ENCODE measurements at regions not wholly inside any gene's neighbourhood (a gene's known extent, or its start where the extent isn't known, plus 50 kb on each side); places are given as distances from the start of the nearest gene placed in this dataset.

DNA sequence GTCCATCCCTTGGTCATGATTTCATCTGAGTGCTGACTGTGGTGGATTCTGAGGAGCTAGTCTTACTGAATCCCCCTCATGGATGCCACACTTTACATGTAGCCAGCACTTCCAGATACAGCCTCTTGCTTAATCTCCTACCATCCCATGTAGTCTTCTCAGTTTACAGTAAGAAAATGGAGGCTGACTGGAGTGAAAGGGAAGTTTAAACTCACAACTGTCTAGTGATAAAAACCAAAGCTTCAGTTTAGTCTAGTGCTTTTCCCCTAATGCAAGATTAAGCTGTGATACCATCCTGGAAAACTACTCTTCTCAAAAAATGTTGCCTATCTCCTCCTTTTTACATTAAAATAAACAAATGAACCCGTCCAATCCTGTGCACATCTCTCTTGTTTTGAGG lies 146.8 kb upstream of the HES1 start:
- TF ChIP-seq POLR2A (IDR thresholded peaks at IDR 0.05; ENCODE audit: low read depth) (no peak), POLR2AphosphoS5 (IDR thresholded peaks at IDR 0.05) (no peak), EP300 (IDR thresholded peaks at IDR 0.05) (no peak)
- peaks cover 5 to 17% (median 9%) of the 10 kb centered on the region in 4 donors for H3K4me1 ChIP-seq
- intact Hi-C loops (cut with DNase I), result no loop called here
- no peak overlapping the region for H3K27ac ChIP-seq (replicated peaks in 1 of 4)
- no peaks in the 10 kb centered on the region for H3K9me3 ChIP-seq
- H3K4me3 ChIP-seq, result no peak overlapping the region
- no peaks in the 10 kb centered on the region for H3K36me3 ChIP-seq
- no peaks in the 10 kb centered on the region for H3K27me3 ChIP-seq
- DNase-seq (ENCODE audit: extremely low spot score), result no peak
- WGBS, result 86% methylated on average over 1 of the region's 1 CpG

- Histone ChIP-seq H3K27ac (replicated peaks in 1 of 4) (no peak overlapping the region), H3K4me3 (no peak overlapping the region), H3K9me3 (no peaks in the 10 kb centered on the region), H3K36me3 (no peaks in the 10 kb centered on the region), H3K4me1 (peaks cover 5 to 9% (median 6%) of the 10 kb centered on the region in 4 donors), H3K27me3 (no peaks in the 10 kb centered on the region)
- 84% methylated on average over 14 of the region's 14 CpGs for WGBS
- intact Hi-C loops (cut with DNase I), result no loop called here
- no peak for TF ChIP-seq EP300 (IDR thresholded peaks at IDR 0.05)
- DNase-seq (ENCODE audit: extremely low spot score), result peak; percentile 72
These were observed 144.1 kb upstream of the HES1 start for GRCh38 chr3:193991666-193992424.

GRCh38 chr3:193992425-193993037 lies 143.4 kb upstream of the HES1 start:
- Histone ChIP-seq H3K27me3 (no peaks in the 10 kb centered on the region), H3K4me3 (no peak overlapping the region), H3K9me3 (no peaks in the 10 kb centered on the region), H3K27ac (replicated peaks in 1 of 4) (no peak overlapping the region), H3K36me3 (no peaks in the 10 kb centered on the region), H3K4me1 (peaks cover 0 to 15% (median under 1%) of the 10 kb centered on the region in 4 donors)
- WGBS, result 77% methylated on average over 2 of the region's 2 CpGs
- intact Hi-C loops (cut with DNase I), result no loop called here
- no peak for DNase-seq (ENCODE audit: extremely low spot score)
- TF ChIP-seq CTCF (IDR thresholded peaks at IDR 0.05) (no peak), POLR2A (IDR thresholded peaks at IDR 0.05; ENCODE audit: low read depth) (no peak), EP300 (IDR thresholded peaks at IDR 0.05) (no peak), POLR2AphosphoS5 (IDR thresholded peaks at IDR 0.05) (no peak)

- intact Hi-C loops (cut with DNase I), result no loop called here
- no peak overlapping the region for H3K27ac ChIP-seq (replicated peaks in 1 of 4)
- no peaks in the 10 kb centered on the region for H3K36me3 ChIP-seq
- no peak for DNase-seq (ENCODE audit: extremely low spot score)
- H3K4me3 ChIP-seq, result no peak overlapping the region
- no peaks in the 10 kb centered on the region for H3K9me3 ChIP-seq
- TF ChIP-seq CTCF (IDR thresholded peaks at IDR 0.05), result no peak
- TF ChIP-seq POLR2A (IDR thresholded peaks at IDR 0.05; ENCODE audit: low read depth), result no peak
- TF ChIP-seq EP300 (IDR thresholded peaks at IDR 0.05), result no peak
- TF ChIP-seq POLR2AphosphoS5 (IDR thresholded peaks at IDR 0.05), result no peak
- no peaks in the 10 kb centered on the region for H3K27me3 ChIP-seq
- WGBS, result 91% methylated on average over 7 of the region's 7 CpGs
- peaks cover 0 to 16% (median 2%) of the 10 kb centered on the region in 4 donors for H3K4me1 ChIP-seq
These were observed 139.7 kb upstream of the HES1 start for GRCh38 chr3:193996221-193996620.

GRCh38 chr3:193996641-193997089 lies 139.3 kb upstream of the HES1 start:
- TF ChIP-seq EP300 (IDR thresholded peaks at IDR 0.05), result no peak
- intact Hi-C loops (cut with DNase I), result no loop called here
- Histone ChIP-seq H3K4me3 (no peak overlapping the region), H3K27ac (replicated peaks in 1 of 4) (no peak overlapping the region), H3K27me3 (no peaks in the 10 kb centered on the region), H3K9me3 (no peaks in the 10 kb centered on the region), H3K36me3 (no peaks in the 10 kb centered on the region), H3K4me1 (peaks cover 0 to 16% (median 2%) of the 10 kb centered on the region in 4 donors)
- 79% methylated on average over 6 of the region's 6 CpGs for WGBS
- no peak for DNase-seq (ENCODE audit: extremely low spot score)

DNA sequence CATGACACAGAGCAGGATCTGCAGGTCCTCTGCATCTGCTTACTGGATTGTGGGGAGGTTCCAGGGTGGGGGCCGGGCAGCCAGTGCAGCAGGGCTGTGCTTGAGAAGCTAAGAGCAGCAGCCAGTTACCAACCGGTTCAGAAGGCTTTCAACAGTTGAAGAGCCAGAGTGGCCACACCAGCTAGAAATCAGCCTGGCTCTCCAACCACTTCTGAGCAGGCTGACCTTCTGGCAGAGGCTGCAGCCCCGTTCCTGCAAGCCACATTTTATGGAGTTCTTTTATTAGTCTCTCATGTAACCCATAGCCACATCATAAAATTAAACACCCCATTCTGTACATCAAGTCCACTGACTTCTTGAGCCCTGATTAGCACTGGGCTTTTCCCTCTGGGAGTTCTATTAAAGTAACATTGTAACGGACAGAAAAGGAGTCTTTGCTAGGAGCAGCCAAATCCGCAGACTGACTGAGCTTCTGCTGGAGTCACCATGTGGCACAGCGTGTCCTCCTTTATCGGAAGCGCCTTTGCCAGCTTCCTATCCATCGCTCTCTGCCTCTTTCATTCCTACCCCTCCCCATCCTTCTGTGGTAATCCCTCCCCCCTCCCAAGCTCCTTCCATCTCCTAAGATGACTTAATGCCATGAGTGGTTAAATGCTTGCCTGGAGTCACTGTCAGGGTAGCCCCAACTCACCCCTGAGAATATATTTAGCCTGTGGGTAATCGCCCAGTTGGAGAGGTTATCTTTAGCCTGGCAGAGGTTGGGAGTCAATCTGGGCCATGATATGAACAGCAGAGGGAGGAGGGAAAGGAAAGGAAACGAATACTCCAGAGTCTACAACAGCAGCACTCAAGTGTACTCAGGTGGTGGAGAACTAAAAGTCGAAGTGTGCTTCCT lies 138.5 kb upstream of the HES1 start:
- Histone ChIP-seq H3K9me3 (no peaks in the 10 kb centered on the region), H3K27me3 (no peaks in the 10 kb centered on the region), H3K4me3 (no peak overlapping the region), H3K36me3 (no peaks in the 10 kb centered on the region), H3K4me1 (peaks cover 1 to 18% (median 7%) of the 10 kb centered on the region in 4 donors), H3K27ac (replicated peaks in 1 of 4) (no peak overlapping the region)
- no peak for DNase-seq (ENCODE audit: extremely low spot score)
- intact Hi-C loops (cut with DNase I), result no loop called here
- TF ChIP-seq POLR2AphosphoS5 (IDR thresholded peaks at IDR 0.05) (no peak), POLR2A (IDR thresholded peaks at IDR 0.05; ENCODE audit: low read depth) (no peak), CTCF (IDR thresholded peaks at IDR 0.05) (no peak), EP300 (IDR thresholded peaks at IDR 0.05) (no peak)
- WGBS, result 73% methylated on average over 12 of the region's 12 CpGs
